GM10266 (cell line): ENCODE measurements at regions not wholly inside any gene's neighbourhood (a gene's known extent, or its start where the extent isn't known, plus 50 kb on each side); places are given as distances from the start of the nearest gene placed in this dataset.

Experiments used
- DNase-seq: peaks from one replicate; pipeline ENCODE4 v3.0.0; 2012; ENCODE audit errors: extremely low spot score
- CTCF ChIP-seq: IDR thresholded peaks from 2 replicates; pipeline ENCODE4 v1.5.1; 2012; ENCODE audit warnings: mild to moderate bottlenecking, low read depth; ENCODE audit not compliant: control insufficient read depth, insufficient read depth; ENCODE audit errors: missing control alignments

GRCh38 chr14:98707522-98707921 is 564.5 kb downstream of the BCL11B start:
- no peak for DNase-seq
- TF ChIP-seq CTCF: no peak

- DNase-seq: no peak
- no peak for TF ChIP-seq CTCF
These were observed 563.4 kb downstream of the BCL11B start for GRCh38 chr14:98708555-98708954.

- no peak for DNase-seq
- TF ChIP-seq CTCF: no peak
These were observed 560.5 kb downstream of the BCL11B start for GRCh38 chr14:98711453-98711852.

- TF ChIP-seq CTCF: no peak
- DNase-seq: no peak
These were observed 557.2 kb downstream of the BCL11B start for GRCh38 chr14:98714626-98715425.

GRCh38 chr14:98716133-98716532 is 555.9 kb downstream of the BCL11B start:
- no peak for TF ChIP-seq CTCF
- DNase-seq: no peak

- no peak for TF ChIP-seq CTCF
- DNase-seq: no peak
These were observed 550.9 kb downstream of the BCL11B start for GRCh38 chr14:98721061-98721460.

- DNase-seq: no peak
- TF ChIP-seq CTCF: no peak
These were observed 547.3 kb downstream of the BCL11B start for GRCh38 chr14:98724734-98725133.
